GM21737 (cell line): ENCODE measurements at regions not wholly inside any gene's neighbourhood (a gene's known extent, or its start where the extent isn't known, plus 50 kb on each side); places are given as distances from the start of the nearest gene placed in this dataset.

Experiments
- ATAC-seq: cut with Tn5 transposase; IDR thresholded peaks from one replicate; pipeline ENCODE4 v1.9.1; 2021; ENCODE audit warnings: mild to moderate bottlenecking, moderate library complexity; ENCODE audit not compliant: unreplicated experiment

DNA sequence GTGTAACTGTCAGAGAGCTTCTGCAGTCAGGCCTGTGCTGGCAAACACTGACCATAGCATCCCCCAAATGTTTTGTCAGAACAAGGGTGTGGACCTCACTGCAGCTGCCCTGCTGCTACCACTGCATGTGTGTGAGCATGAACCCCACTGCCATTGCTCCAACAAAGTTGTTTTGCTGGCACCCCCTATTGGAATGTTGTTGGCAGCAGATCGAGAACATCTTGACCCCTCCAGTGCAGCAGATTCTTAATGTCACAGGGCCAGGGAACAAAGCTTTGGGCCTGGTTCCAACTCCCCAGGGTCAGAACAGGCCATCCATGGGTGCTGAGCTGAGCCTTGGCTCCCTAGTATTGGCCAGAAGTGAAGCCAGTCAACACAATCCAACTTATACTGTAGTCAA lies 1537.4 kb downstream of the NCAM2 start:
- no peak for ATAC-seq

DNA sequence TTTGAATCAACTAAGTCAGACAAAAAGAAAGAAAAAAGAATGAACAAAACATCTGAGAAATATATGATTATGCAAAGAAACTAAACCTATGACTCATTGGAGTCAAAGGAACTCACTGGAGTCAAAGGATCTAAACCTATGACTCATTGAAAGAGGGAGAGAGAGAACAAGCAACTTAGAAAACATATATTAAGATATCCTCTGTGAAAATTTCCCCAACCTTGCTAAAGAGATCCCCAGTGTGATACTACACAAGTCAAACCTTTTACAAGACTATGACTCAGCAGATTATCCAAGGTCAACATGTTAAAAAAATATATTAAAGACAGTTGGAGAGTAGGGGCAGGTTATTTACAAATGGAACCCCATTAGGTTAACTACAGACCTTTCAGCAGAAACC lies 1538.3 kb downstream of the NCAM2 start:
- no peak for ATAC-seq

DNA sequence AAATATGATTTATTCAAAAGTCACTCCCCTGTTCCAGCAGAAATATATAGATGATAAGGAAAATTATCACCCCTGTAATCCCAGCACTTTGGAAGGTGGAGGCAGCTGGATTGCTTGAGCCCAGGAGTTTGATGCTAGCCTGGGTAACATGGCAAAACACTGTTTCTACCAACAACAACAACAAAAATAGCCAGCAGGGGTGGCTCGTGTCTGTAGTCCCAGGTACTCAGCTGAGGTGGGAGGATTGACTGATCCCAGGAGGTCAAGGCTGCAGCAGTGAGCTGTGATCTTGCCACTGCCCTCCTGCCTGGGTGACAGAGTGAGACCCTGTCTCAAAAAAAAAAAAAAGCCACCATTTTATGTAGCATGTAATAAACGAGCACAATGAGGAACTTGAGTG lies 1546.5 kb downstream of the NCAM2 start:
- ATAC-seq: no peak

DNA sequence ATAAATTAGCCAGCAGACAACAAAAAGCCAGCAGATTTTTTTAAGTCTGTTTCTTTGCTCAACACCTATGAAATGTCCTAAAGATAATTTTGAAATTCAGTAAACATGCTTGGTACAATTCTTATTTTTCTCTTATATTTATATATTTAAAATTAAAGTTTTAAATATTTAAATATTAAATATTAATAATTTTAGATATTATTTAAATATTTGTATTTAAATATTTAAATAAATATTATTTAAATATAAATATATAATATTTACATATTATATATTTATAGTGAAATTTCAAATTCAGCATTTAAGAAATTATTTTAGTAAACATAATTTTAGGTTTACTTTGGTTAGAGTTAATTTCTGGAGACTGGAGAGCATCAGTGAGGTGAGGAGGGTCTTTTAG lies 1554.2 kb downstream of the NCAM2 start:
- no peak for ATAC-seq

DNA sequence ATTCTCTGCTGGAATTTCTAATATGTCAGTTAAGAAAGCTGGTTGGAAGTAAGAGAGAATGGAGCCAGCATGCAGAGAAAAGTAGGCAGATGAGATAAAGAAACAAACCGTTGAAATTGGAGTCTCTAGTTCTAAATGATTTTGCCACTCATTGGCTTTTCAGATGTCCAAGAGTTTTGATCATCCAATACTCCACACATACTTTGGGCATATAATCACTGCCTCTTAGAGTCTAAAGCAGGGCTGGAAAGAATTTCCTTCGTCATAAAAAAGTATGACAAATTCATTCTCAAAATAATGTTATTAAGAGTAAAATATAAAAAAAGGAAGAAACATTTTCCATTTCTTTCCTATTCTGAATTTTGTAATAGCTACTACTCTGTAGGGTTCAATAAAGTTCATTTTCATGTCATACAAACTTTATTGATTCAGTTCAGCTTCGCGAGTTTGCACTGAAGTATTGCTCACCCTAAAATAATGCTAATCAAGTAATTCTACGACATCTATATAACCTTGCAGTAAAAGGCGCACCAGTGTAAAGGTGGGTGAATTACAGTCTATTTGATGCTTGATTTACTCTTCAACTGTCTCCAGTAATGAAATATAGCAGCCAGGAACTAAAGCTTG lies 1556.6 kb downstream of the NCAM2 start:
- ATAC-seq: no peak

DNA sequence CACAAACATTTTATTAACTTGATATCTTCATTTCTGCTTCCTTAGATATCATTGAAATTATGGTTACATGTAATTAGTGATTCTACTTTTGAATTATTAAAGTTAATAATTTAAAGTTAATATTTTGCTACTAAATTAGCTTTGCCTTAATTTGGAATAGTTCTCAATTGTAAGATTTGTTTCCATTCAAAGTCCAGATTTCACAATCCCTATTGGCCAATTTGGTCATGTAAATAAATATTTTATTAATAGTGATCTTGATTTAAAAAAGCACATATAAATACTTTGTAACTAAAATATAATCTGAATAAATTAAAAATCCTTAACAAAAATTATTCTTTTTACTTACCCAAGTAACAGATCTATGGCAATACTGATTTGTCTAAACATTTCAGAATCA lies 1558.6 kb downstream of the NCAM2 start:
- no peak for ATAC-seq

DNA sequence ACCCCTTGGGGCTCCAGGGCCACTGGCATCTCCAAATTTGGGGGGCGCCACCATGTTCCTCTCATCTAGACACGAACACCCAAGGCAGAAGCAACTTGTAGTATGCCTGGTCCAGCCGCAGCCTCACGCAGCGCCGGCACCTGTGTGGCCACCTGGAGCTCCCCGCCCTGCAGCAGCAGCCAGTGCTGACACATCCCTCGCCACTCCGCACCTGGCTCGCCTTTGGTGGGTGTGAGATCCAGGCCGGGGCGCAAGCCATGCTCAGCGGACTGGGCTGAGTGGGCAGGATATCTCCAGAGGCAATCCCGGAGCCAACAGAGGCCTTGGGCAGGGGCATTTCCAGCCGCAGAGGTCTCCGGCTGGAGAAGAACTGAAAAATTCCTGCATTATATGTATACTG lies 1563.7 kb downstream of the NCAM2 start:
- no peak for ATAC-seq

DNA sequence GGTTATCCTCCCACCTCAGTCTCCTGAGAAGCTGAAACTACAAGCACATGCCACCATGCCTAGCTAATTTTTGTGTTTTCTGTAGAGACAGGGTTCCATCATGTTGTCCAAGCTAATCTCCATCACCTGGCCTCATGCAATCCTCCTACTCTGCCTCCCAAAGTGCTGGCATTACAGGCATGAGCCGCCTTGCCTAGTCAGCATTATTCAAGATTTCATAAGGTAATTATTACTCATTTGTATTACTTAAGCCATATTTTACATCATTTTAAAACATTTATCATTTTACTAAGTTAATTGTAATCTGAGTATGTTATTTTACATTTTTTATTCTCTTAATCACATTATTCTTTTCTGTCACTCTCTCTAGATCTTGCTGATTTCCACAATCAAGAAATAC lies 1575.6 kb downstream of the NCAM2 start:
- no peak for ATAC-seq

DNA sequence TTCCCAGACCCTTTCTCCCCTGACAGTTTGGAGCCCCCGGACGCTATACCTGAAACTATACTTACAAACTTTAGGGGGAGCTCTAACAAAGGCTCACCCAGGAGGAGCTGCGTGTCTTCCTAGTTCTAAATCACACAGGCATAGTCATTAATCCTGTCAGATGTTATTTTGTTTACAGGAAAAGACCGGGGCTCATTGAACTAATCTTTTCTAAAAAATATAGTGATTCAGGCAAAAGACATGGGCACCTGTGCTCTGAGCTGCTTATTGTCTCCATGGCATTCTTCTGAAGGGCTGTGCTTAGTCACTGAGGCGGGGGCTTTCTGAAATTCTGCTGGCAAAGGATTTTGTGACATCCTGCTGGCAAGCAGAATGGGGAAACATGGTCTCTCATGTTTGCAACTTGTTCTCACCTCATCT lies 1577.0 kb downstream of the NCAM2 start:
- no peak for ATAC-seq

DNA sequence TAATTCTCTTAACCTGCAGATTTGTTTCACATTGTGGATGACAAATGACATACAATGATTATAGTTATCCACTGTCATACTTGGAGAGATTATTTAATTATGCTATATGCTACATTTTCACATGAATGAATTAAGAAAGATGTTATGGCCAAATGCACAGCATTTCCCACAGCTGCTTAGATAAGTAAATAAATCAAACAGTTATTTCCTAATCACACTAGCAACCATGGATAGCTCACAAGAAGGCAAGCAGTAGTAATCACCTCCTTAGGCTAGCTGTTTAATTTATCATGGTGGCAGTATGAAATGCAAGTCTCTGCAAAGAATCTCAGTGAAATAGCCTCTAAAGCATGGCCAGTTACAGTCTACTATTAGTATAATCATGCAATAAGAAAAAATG lies 1581.5 kb downstream of the NCAM2 start:
- no peak for ATAC-seq

DNA sequence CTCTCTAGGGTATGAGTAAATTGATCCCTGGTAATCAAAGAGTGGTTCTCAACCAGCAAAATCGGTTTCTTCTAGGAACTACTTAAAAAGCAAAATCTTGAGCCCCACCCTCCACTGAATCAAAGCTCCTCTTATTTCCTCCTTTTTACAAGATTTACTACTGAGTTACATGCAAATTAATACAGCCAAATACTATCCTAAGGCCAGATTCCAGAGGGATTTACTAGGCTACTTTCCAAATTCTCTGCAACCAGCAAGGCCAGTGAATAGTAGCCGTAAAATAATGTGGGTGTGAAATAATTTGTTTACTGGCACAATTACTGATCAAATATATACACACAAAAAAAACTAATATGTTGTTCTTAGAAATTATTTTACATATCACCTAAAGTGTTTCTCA lies 1583.8 kb downstream of the NCAM2 start:
- ATAC-seq: no peak

DNA sequence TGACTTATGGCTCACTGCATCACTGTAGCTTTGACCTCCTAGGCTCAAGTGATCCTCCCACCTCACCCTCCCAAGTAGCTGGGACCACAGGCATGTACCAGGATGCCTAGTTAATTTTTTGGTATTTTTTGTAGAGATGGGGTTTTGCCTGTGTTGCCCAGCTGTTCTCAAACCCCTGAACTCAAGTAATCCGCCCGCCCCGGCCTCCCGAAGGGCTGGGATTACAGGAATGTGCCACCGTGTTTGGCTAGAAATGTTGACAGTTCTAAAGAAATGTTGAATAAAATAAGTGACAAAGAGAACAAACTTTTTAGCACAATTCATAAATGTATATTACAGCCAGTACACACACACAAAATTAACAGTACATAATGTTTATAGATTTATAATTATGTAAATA lies 1586.1 kb downstream of the NCAM2 start:
- ATAC-seq: no peak

DNA sequence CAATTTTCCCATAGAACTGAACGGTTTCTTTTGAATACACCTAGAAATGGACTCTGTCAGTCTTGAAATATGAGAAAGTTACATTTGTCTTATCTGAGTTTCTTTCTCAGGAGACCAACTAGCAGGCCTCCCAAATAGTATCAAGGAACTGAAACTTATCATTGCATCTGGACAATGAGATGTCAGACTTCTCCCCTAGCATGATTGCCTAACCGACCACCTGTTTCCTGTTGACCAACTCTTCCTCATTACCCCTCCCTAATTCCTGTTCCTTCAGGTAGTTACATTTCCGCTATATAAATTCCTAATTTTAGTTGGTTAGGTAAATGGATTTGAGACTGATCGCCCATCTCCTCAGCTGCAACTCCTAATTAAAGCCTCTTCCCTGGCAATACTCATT lies 1587.3 kb downstream of the NCAM2 start:
- no peak for ATAC-seq

DNA sequence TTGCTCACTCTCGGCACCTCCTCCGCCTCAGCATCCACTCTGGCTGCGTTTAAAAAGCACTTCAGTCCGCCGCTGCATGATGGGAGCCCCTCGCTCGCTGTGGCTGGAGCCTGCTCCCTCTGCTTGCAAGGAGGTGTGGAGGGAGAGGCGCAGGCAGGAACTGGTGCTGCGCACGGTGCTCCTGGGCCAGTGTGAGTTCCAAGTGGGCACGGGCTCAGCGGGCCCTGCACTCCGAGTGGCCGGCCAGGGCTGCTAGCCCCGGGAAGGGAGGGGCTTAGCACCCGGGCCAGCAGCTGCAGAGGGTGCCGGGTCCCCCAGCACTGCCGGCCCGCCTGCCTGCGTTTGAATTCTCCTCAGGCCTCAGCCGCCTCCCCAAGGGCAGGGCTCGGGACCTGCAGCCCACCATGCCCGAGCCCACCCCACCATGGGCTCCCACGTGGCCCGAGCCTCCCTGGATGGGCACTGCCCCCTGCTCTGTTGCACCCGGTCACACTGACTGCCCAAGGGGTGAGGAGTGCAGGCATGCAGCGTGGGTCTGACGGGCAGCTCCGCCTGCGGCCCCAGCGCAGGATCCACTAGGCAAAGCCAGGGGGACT lies 1599.5 kb downstream of the NCAM2 start:
- no peak for ATAC-seq

DNA sequence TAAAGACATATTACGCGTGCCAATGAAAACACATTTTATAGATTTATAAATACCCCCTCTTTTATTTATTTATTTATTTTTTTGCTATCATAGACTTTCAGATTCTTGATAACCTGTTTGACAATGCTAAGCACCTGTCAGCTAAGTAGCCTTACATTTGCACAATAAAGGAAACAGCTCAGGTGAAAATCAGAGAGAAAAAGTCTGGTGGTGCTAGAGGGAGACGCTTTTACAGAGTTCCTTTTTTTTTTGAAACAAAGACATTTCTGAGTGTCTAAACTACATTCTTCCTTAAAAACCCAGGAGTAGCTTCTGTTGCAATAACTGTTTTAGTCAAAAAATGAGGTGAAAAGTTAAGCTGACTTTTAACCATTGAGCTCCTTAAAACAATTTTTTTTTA lies 1611.6 kb downstream of the NCAM2 start:
- ATAC-seq: no peak

DNA sequence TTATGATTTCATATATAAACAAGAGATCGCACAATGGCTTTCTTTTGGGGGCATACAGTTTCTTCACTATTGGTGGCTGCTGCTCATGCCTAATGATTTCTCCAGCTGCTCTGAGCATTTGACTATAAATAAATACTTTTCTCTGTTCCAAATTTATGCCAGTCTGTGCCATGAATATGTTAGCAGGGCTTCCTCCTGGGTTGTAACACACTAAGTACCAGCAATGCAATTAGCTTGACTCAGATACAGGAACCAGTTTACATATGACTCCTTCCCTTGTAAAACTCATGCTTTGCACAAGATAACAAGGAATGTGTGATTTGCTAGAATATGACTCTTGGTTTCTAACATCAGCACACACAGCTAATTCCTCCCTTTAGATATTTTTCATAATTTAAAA lies 1629.7 kb downstream of the NCAM2 start:
- no peak for ATAC-seq

DNA sequence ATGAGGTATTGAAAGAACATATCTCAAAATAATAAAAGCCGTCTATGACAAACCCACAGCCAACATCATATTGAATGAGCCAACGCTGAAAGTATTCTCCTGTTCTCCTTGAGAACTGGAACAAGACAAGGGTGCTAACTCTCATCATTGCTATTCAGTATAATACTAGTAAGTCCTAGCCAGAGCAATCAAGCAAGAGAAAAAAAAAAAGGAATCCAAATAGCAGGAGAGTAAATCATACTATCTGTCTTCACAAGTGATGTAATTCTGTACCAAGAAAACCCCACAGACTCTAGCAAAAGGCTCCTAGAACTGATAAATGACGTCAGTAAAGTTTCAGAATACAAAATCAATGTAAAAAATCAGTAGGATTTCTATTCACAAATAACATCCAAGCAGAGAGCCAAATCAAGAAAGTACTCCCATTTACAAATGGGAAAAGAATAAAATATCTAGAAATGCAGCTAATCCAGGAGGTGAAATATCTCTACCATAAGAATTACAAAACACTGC lies 1632.8 kb downstream of the NCAM2 start:
- ATAC-seq: no peak

DNA sequence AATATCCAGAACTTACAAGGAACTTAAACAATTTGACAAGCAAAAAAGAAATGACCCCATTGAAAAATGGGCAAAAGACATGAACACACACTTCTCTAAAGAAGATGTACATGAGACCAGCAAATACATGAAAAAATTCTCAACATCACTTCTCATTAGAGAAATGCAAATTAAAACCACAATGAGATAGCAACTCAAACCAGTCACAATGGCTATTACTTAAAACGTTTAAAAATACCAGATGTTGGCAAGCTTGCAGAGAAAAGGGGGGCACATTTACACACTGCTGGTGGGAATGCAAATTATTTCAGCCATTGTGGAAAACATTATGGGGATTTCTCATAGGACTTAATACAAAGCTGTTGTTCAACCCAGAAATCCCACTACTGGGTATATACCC lies 1634.0 kb downstream of the NCAM2 start:
- ATAC-seq: no peak

DNA sequence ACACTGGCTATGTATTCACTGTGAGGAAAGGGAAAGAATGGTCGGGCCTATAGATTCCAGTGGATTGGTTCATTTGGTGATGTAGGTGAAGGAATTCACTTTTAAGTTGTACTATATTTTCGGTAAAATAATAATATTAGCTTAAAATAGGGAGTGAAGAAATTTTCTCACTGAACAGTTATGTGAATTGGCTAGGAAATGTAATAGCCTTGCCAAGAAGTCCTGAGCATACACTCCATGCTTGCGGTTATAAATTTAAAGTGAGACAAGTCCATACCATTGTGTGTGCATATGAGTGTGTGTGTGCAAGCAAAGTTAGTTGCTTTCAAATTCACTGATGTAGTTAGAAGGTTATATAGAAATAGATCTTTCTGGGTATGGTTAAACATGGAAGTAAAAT lies 1651.0 kb downstream of the NCAM2 start:
- no peak for ATAC-seq

DNA sequence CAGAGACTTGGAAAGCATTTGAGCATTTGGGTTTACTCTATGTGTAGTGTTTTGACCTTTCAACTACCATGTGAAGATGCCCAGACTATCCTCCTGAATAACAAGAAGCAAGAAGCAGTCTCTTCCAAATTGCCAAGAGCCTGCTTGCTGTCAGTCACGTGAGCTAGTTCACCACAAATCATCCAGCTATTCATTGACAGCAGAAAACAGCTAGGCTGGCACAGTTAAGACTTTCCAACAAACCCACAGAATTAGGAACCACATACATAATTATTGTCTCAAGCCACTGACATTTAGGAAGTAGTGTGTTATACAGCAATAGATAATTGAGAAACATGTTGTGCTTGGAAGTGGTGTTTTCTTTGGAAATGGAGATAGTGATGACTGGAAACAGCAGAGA lies 1652.0 kb downstream of the NCAM2 start:
- ATAC-seq: no peak

DNA sequence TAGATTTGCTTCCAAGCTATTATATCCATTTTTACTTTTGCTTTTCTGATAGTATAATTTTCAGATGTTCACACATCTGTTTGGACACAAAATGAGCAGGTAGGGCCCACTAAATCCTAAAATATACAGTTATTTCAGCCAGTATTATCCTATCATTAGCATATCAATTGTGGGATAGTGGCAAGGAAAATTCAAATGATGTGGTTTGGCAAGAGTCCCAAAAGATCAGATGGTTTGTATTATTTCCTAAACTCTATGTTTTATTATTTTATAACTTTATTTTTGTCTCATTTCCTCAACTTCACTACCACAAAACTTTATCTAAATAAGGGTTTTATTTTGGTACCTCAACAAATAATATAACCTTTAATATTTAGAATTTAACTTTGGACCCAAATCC lies 1659.6 kb downstream of the NCAM2 start:
- ATAC-seq: no peak

DNA sequence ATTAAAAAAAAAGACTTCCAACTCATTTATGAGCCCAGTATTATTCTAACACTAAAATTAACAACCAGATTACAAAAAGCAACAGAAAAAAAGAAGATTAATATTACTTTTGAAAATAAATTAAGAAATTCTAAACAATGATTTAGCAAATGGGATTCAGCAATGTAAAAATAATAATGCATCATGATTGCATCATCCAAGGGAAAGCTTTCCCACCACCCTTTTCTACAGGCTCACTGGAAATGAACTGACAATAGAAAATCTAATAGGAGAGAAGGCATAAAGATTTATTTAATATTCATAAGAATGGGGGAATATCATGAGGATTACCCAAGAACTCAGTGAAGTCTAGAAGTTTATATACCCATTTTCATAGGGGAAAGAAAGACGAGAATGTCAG lies 1671.9 kb downstream of the NCAM2 start:
- ATAC-seq: no peak

DNA sequence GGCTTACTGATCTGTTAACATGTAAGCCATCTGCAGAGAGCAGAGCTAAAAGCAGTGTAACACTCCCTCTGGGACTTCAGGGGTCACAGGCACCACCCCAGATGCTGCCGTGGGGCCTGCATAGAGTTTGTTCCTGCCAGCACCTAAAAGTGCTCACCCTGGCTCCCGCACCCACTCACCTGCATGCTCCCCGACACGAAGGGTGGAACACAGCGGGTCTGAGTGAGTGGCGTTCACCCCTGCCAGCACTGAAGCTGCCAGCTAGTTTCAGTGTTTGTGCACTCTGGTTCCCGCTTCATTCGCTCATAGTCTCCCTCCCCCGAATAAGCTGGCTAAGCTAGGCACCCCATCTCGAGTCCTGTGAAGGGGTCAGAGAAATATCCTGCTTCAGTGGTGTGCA lies 1681.0 kb downstream of the NCAM2 start:
- no peak for ATAC-seq
